ENCODE measurements at regions not wholly inside any gene's neighbourhood (a gene's known extent, or its start where the extent isn't known, plus 50 kb on each side); places are given as distances from the start of the nearest gene placed in this dataset.

- Histone ChIP-seq H3K4me1 (ENCODE audit: control insufficient read depth in 2 of 3, insufficient read depth in 2 of 3, low read depth in 1 of 3, low read length in 3 of 3) (no peaks in the 10 kb centered on the region), H3K9ac (ENCODE audit: low read length in 3 of 3) (no peak overlapping the region), H3K27me3 (ENCODE audit: control insufficient read depth, insufficient read depth, low read length) (no peaks in the 10 kb centered on the region), H3K36me3 (ENCODE audit: control insufficient read depth in 2 of 3, insufficient read depth in 3 of 3, low read length in 3 of 3) (no peaks in the 10 kb centered on the region), H3K27ac (ENCODE audit: low read depth in 2 of 2, low read length in 2 of 2) (no peak overlapping the region), H3K4me3 (ENCODE audit: low read length in 3 of 3) (no peak overlapping the region), H3K9me3 (ENCODE audit: control insufficient read depth in 2 of 3, insufficient read depth in 1 of 3, low read length in 3 of 3) (no peaks in the 10 kb centered on the region)
- intact Hi-C loops (cut with DNase I) = no loop called here
- TF ChIP-seq, protein P1, sequence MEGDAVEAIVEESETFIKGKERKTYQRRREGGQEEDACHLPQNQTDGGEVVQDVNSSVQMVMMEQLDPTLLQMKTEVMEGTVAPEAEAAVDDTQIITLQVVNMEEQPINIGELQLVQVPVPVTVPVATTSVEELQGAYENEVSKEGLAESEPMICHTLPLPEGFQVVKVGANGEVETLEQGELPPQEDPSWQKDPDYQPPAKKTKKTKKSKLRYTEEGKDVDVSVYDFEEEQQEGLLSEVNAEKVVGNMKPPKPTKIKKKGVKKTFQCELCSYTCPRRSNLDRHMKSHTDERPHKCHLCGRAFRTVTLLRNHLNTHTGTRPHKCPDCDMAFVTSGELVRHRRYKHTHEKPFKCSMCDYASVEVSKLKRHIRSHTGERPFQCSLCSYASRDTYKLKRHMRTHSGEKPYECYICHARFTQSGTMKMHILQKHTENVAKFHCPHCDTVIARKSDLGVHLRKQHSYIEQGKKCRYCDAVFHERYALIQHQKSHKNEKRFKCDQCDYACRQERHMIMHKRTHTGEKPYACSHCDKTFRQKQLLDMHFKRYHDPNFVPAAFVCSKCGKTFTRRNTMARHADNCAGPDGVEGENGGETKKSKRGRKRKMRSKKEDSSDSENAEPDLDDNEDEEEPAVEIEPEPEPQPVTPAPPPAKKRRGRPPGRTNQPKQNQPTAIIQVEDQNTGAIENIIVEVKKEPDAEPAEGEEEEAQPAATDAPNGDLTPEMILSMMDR (IDR thresholded peaks at IDR 0.05; ENCODE audit: borderline replicate concordance, extremely low read depth, insufficient read depth) = no peak
- DNase-seq (no peak), FAIRE-seq (no peak)
These were observed 1509.3 kb downstream of the FAM181B start for GRCh38 chr11:81224396-81224795.

GRCh38 chr11:81222491-81222890 is 1511.2 kb downstream of the FAM181B start:
- H3K27me3 ChIP-seq (ENCODE audit: control insufficient read depth, insufficient read depth, low read length) = no peaks in the 10 kb centered on the region
- no peaks in the 10 kb centered on the region for H3K9me3 ChIP-seq (ENCODE audit: control insufficient read depth in 2 of 3, insufficient read depth in 1 of 3, low read length in 3 of 3)
- FAIRE-seq (no peak), DNase-seq (no peak)
- no peaks in the 10 kb centered on the region for H3K36me3 ChIP-seq (ENCODE audit: control insufficient read depth in 2 of 3, insufficient read depth in 3 of 3, low read length in 3 of 3)
- intact Hi-C loops (cut with DNase I) = no loop called here
- H3K9ac ChIP-seq (ENCODE audit: low read length in 3 of 3) = no peak overlapping the region
- H3K27ac ChIP-seq (ENCODE audit: low read depth in 2 of 2, low read length in 2 of 2) = no peak overlapping the region
- H3K4me1 ChIP-seq (ENCODE audit: control insufficient read depth in 2 of 3, insufficient read depth in 2 of 3, low read depth in 1 of 3, low read length in 3 of 3) = no peaks in the 10 kb centered on the region
- no peak overlapping the region for H3K4me3 ChIP-seq (ENCODE audit: low read length in 3 of 3)
- TF ChIP-seq, protein P1 (IDR thresholded peaks at IDR 0.05; ENCODE audit: borderline replicate concordance, extremely low read depth, insufficient read depth) = no peak

- TF ChIP-seq, protein P1 (IDR thresholded peaks at IDR 0.05; ENCODE audit: borderline replicate concordance, extremely low read depth, insufficient read depth) = no peak
- H3K4me3 ChIP-seq (ENCODE audit: low read length in 3 of 3) = no peak overlapping the region
- H3K9ac ChIP-seq (ENCODE audit: low read length in 3 of 3) = no peak overlapping the region
- no peak overlapping the region for H3K27ac ChIP-seq (ENCODE audit: low read depth in 2 of 2, low read length in 2 of 2)
- H3K27me3 ChIP-seq (ENCODE audit: control insufficient read depth, insufficient read depth, low read length) = no peaks in the 10 kb centered on the region
- FAIRE-seq (no peak), DNase-seq (no peak)
- H3K9me3 ChIP-seq (ENCODE audit: control insufficient read depth in 2 of 3, insufficient read depth in 1 of 3, low read length in 3 of 3) = no peaks in the 10 kb centered on the region
- intact Hi-C loops (cut with DNase I) = no loop called here
- H3K4me1 ChIP-seq (ENCODE audit: control insufficient read depth in 2 of 3, insufficient read depth in 2 of 3, low read depth in 1 of 3, low read length in 3 of 3) = no peaks in the 10 kb centered on the region
- no peaks in the 10 kb centered on the region for H3K36me3 ChIP-seq (ENCODE audit: control insufficient read depth in 2 of 3, insufficient read depth in 3 of 3, low read length in 3 of 3)
These were observed 1513.3 kb downstream of the FAM181B start for GRCh38 chr11:81220146-81220895.

- no peaks in the 10 kb centered on the region for H3K27me3 ChIP-seq (ENCODE audit: control insufficient read depth, insufficient read depth, low read length)
- TF ChIP-seq, protein P1 (IDR thresholded peaks at IDR 0.05; ENCODE audit: borderline replicate concordance, extremely low read depth, insufficient read depth) = no peak
- intact Hi-C loops (cut with DNase I) = no loop called here
- no peak for FAIRE-seq
- H3K27ac ChIP-seq (ENCODE audit: low read depth in 2 of 2, low read length in 2 of 2) = no peak overlapping the region
- H3K4me1 ChIP-seq (ENCODE audit: control insufficient read depth in 2 of 3, insufficient read depth in 2 of 3, low read depth in 1 of 3, low read length in 3 of 3) = no peaks in the 10 kb centered on the region
- H3K4me3 ChIP-seq (ENCODE audit: low read length in 3 of 3) = no peak overlapping the region
- no peak for DNase-seq
- no peaks in the 10 kb centered on the region for H3K9me3 ChIP-seq (ENCODE audit: control insufficient read depth in 2 of 3, insufficient read depth in 1 of 3, low read length in 3 of 3)
- no peak overlapping the region for H3K9ac ChIP-seq (ENCODE audit: low read length in 3 of 3)
- H3K36me3 ChIP-seq (ENCODE audit: control insufficient read depth in 2 of 3, insufficient read depth in 3 of 3, low read length in 3 of 3) = no peaks in the 10 kb centered on the region
These were observed 1514.0 kb downstream of the FAM181B start for GRCh38 chr11:81219661-81220060.
